ENCODE measurements at regions not wholly inside any gene's neighbourhood (a gene's known extent, or its start where the extent isn't known, plus 50 kb on each side); places are given as distances from the start of the nearest gene placed in this dataset.

DNA sequence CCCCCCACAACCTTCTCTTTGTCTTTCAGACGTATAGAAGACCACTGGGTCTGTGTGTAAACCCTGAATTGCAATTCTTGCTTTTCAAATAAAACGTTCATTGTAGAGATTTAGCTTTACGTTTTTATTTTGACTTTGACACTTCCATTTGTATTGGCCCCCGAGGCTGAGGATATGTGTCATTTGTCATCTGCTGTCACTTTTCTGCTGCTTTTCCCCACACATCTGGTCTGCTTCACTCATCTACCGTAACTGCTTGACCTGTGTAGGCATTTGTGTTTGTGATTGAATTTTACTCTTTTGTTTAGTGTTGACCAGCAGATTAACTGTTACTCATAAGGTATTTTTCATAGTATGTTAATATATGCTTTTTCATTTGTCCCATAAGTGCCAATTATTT is 157.2 kb upstream of the SYT10 start (continued):
- TF ChIP-seq, protein P1, sequence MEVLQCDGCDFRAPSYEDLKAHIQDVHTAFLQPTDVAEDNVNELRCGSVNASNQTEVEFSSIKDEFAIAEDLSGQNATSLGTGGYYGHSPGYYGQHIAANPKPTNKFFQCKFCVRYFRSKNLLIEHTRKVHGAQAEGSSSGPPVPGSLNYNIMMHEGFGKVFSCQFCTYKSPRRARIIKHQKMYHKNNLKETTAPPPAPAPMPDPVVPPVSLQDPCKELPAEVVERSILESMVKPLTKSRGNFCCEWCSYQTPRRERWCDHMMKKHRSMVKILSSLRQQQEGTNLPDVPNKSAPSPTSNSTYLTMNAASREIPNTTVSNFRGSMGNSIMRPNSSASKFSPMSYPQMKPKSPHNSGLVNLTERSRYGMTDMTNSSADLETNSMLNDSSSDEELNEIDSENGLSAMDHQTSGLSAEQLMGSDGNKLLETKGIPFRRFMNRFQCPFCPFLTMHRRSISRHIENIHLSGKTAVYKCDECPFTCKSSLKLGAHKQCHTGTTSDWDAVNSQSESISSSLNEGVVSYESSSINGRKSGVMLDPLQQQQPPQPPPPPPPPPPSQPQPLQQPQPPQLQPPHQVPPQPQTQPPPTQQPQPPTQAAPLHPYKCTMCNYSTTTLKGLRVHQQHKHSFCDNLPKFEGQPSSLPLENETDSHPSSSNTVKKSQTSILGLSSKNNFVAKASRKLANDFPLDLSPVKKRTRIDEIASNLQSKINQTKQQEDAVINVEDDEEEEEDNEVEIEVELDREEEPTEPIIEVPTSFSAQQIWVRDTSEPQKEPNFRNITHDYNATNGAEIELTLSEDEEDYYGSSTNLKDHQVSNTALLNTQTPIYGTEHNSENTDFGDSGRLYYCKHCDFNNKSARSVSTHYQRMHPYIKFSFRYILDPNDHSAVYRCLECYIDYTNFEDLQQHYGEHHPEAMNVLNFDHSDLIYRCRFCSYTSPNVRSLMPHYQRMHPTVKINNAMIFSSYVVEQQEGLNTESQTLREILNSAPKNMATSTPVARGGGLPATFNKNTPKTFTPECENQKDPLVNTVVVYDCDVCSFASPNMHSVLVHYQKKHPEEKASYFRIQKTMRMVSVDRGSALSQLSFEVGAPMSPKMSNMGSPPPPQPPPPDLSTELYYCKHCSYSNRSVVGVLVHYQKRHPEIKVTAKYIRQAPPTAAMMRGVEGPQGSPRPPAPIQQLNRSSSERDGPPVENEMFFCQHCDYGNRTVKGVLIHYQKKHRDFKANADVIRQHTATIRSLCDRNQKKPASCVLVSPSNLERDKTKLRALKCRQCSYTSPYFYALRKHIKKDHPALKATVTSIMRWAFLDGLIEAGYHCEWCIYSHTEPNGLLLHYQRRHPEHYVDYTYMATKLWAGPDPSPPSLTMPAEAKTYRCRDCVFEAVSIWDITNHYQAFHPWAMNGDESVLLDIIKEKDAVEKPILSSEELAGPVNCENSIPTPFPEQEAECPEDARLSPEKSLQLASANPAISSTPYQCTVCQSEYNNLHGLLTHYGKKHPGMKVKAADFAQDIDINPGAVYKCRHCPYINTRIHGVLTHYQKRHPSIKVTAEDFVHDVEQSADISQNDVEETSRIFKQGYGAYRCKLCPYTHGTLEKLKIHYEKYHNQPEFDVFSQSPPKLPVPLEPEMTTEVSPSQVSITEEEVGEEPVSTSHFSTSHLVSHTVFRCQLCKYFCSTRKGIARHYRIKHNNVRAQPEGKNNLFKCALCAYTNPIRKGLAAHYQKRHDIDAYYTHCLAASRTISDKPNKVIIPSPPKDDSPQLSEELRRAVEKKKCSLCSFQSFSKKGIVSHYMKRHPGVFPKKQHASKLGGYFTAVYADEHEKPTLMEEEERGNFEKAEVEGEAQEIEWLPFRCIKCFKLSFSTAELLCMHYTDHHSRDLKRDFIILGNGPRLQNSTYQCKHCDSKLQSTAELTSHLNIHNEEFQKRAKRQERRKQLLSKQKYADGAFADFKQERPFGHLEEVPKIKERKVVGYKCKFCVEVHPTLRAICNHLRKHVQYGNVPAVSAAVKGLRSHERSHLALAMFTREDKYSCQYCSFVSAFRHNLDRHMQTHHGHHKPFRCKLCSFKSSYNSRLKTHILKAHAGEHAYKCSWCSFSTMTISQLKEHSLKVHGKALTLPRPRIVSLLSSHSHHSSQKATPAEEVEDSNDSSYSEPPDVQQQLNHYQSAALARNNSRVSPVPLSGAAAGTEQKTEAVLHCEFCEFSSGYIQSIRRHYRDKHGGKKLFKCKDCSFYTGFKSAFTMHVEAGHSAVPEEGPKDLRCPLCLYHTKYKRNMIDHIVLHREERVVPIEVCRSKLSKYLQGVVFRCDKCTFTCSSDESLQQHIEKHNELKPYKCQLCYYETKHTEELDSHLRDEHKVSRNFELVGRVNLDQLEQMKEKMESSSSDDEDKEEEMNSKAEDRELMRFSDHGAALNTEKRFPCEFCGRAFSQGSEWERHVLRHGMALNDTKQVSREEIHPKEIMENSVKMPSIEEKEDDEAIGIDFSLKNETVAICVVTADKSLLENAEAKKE (CRISPR knock-in tag; IDR thresholded peaks at IDR 0.05) = no peak
- TF ChIP-seq REST (IDR thresholded peaks at IDR 0.05; ENCODE audit: unreplicated experiment) = no peak
- no peak for TF ChIP-seq POLR2AphosphoS5 (IDR thresholded peaks at IDR 0.05; ENCODE audit: low read depth)
- TF ChIP-seq NANOG (IDR thresholded peaks at IDR 0.05; ENCODE audit: borderline replicate concordance) = no peak

GRCh38 chr12:33602515-33602914 is 162.9 kb upstream of the SYT10 start:
- peaks cover 20% of the 10 kb centered on the region for H3K4me1 Mint-ChIP-seq
- Histone ChIP-seq H4K20me1 (replicated peaks; ENCODE audit: insufficient read depth) (no peaks in the 10 kb centered on the region), H3K4me3 (no peak overlapping the region), H3K27ac (ENCODE audit: low read depth) (no peak overlapping the region), H3K4me2 (no peak overlapping the region), H3K27me3 (ENCODE audit: insufficient read depth) (no peaks in the 10 kb centered on the region), H3K79me2 (replicated peaks; ENCODE audit: insufficient read depth) (no peaks in the 10 kb centered on the region), H3F3A (replicated peaks; ENCODE audit: low read depth) (no peaks in the 10 kb centered on the region), H3K4me1 (ENCODE audit: insufficient read depth) (0 out of 2 replicates have a peak, but pooled peaks cover 3% of the 10 kb centered on the region), H3K9me2 (ENCODE audit: insufficient read depth) (no peaks in the 10 kb centered on the region), H3K36me3 (ENCODE audit: insufficient read depth) (no peaks in the 10 kb centered on the region), H2AFZ (no peak overlapping the region)
- no peak overlapping the region for H3K27ac Mint-ChIP-seq
- H3K4me3 Mint-ChIP-seq = no peak overlapping the region
- no peaks in the 10 kb centered on the region for H3K36me3 Mint-ChIP-seq (ENCODE audit: low read depth)
- no peaks in the 10 kb centered on the region for H3K9me3 Mint-ChIP-seq
- no peaks in the 10 kb centered on the region for H3K27me3 Mint-ChIP-seq (ENCODE audit: insufficient read depth, low read depth, poor library complexity)
- ATAC-seq (no peak), DNase-seq (ENCODE audit: low spot score) (no peak)
- TF ChIP-seq STAT1 (IDR thresholded peaks at IDR 0.05; ENCODE audit: unreplicated experiment) (no peak), REST (IDR thresholded peaks at IDR 0.05; ENCODE audit: unreplicated experiment) (no peak), EZH2 (IDR thresholded peaks at IDR 0.05; ENCODE audit: low read depth, unreplicated experiment) (no peak), ZNF114 (CRISPR knock-in tag; IDR thresholded peaks at IDR 0.05) (no peak), ZNF331 (CRISPR knock-in tag; IDR thresholded peaks at IDR 0.05; ENCODE audit: low read depth) (no peak), POLR2AphosphoS5 (IDR thresholded peaks at IDR 0.05; ENCODE audit: low read depth) (no peak), CREB1 (CRISPR knock-in tag; IDR thresholded peaks at IDR 0.05; ENCODE audit: low read depth) (no peak)
- TF ChIP-seq, protein P2, sequence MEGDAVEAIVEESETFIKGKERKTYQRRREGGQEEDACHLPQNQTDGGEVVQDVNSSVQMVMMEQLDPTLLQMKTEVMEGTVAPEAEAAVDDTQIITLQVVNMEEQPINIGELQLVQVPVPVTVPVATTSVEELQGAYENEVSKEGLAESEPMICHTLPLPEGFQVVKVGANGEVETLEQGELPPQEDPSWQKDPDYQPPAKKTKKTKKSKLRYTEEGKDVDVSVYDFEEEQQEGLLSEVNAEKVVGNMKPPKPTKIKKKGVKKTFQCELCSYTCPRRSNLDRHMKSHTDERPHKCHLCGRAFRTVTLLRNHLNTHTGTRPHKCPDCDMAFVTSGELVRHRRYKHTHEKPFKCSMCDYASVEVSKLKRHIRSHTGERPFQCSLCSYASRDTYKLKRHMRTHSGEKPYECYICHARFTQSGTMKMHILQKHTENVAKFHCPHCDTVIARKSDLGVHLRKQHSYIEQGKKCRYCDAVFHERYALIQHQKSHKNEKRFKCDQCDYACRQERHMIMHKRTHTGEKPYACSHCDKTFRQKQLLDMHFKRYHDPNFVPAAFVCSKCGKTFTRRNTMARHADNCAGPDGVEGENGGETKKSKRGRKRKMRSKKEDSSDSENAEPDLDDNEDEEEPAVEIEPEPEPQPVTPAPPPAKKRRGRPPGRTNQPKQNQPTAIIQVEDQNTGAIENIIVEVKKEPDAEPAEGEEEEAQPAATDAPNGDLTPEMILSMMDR (conservative IDR thresholded peaks at IDR 0.05; ENCODE audit: low read depth in 2 of 2) = no peak
